ENCODE measurements at regions not wholly inside any gene's neighbourhood (a gene's known extent, or its start where the extent isn't known, plus 50 kb on each side); places are given as distances from the start of the nearest gene placed in this dataset.

DNA sequence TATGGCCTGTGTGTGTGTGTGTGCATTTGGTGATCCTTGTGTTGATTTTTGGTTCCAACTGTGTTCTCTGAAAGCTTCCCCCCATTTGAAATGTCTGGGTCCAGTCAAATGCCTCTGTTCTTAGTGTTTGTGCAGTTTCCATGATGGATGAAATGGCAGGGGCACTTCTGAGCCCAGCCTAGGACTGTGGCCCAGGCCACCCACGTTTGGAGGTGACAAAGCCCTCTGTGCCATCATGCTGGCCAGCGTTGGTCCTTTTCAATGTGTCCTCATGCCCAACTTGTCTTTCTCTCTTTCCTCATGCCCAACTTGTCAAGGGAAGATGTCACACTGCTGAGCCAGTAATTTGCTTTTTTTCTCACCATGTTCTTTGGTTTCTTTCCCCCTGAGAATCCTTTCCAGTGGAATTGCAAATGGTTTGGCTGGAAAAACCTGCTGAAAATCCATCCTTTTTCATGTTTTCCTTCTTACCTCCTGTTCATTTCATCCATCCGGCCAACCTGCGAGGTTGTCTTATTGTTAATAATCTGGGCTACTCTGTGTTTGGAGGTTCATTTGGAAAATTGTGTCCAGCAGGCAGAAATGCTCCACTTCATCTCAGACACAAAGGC, 113.7 kb upstream of the NAV2 start:
- TF ChIP-seq, protein P1, sequence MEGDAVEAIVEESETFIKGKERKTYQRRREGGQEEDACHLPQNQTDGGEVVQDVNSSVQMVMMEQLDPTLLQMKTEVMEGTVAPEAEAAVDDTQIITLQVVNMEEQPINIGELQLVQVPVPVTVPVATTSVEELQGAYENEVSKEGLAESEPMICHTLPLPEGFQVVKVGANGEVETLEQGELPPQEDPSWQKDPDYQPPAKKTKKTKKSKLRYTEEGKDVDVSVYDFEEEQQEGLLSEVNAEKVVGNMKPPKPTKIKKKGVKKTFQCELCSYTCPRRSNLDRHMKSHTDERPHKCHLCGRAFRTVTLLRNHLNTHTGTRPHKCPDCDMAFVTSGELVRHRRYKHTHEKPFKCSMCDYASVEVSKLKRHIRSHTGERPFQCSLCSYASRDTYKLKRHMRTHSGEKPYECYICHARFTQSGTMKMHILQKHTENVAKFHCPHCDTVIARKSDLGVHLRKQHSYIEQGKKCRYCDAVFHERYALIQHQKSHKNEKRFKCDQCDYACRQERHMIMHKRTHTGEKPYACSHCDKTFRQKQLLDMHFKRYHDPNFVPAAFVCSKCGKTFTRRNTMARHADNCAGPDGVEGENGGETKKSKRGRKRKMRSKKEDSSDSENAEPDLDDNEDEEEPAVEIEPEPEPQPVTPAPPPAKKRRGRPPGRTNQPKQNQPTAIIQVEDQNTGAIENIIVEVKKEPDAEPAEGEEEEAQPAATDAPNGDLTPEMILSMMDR (IDR thresholded peaks at IDR 0.05) = no peak
- TF ChIP-seq POLR2A (IDR thresholded peaks at IDR 0.05) = no peak

All from transverse colon (tissue), 3 donors.